ENCODE measurements at regions not wholly inside any gene's neighbourhood (a gene's known extent, or its start where the extent isn't known, plus 50 kb on each side); places are given as distances from the start of the nearest gene placed in this dataset.

DNA sequence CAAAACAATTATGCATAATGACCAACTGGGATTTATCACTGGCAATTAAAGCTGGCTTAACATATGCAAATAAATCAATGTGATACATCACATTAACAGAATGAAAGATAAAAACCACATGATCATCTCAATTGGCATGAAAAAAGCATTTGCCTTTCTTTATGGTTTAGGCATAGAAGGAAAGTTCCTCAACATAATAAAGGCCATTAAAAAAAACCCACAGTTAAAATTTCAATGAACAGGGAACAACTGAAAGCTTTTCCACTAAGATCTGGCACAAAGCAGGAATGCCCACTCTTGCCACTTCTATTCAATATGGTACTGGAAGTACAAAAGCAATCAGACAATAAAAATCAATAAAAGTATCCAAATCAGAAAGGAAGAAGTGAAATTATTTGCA lies 151.2 kb upstream of the CD180 start:
- Histone ChIP-seq H3K9me3 (peaks cover 0 to 9% (median 7%) of the 10 kb centered on the region in 4 donors), H3K27ac (no peak overlapping the region), H3K4me1 (no peaks in the 10 kb centered on the region), H3K36me3 (no peaks in the 10 kb centered on the region), H3K27me3 (no peaks in the 10 kb centered on the region), H3K4me3 (no peak overlapping the region)
- TF ChIP-seq EP300 (IDR thresholded peaks at IDR 0.05): no peak
- TF ChIP-seq, protein P1, sequence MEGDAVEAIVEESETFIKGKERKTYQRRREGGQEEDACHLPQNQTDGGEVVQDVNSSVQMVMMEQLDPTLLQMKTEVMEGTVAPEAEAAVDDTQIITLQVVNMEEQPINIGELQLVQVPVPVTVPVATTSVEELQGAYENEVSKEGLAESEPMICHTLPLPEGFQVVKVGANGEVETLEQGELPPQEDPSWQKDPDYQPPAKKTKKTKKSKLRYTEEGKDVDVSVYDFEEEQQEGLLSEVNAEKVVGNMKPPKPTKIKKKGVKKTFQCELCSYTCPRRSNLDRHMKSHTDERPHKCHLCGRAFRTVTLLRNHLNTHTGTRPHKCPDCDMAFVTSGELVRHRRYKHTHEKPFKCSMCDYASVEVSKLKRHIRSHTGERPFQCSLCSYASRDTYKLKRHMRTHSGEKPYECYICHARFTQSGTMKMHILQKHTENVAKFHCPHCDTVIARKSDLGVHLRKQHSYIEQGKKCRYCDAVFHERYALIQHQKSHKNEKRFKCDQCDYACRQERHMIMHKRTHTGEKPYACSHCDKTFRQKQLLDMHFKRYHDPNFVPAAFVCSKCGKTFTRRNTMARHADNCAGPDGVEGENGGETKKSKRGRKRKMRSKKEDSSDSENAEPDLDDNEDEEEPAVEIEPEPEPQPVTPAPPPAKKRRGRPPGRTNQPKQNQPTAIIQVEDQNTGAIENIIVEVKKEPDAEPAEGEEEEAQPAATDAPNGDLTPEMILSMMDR (IDR thresholded peaks at IDR 0.05): no peak
- no peak for TF ChIP-seq POLR2AphosphoS5 (IDR thresholded peaks at IDR 0.05)
- TF ChIP-seq POLR2A (IDR thresholded peaks at IDR 0.05): no peak
- intact Hi-C loops (cut with DNase I; ENCODE audit: low total_unique reads): no loop called here
- DNase-seq: no peak

DNA sequence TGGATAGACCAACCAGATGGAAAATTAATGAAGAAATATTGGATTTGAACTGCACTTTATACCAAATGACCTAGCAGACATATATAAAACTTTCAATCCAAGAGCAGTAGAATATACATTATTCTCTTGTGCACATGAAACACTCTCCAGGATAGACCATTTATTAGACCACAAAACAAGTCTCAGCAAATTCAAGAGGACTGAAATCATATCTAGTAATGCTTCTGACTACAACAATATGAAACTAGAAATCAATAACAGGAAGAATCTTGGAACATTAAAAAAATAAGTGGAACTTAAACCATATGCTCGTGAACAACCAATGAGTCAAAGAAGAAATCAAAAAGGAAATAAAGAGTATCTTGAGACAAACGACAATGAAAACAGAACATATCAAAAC lies 150.0 kb upstream of the CD180 start:
- WGBS, 5 donors: 81 to 89% (median 83%) methylated on average over 2 of the region's 2 CpGs
- no peak for DNase-seq
- Histone ChIP-seq H3K4me1 (no peaks in the 10 kb centered on the region), H3K27me3 (no peaks in the 10 kb centered on the region), H3K9me3 (peaks cover 0 to 9% (median 7%) of the 10 kb centered on the region in 4 donors), H3K4me3 (no peak overlapping the region), H3K36me3 (no peaks in the 10 kb centered on the region), H3K27ac (no peak overlapping the region)
- TF ChIP-seq POLR2AphosphoS5 (IDR thresholded peaks at IDR 0.05) (no peak), POLR2A (IDR thresholded peaks at IDR 0.05) (no peak)
- TF ChIP-seq, protein P1 (IDR thresholded peaks at IDR 0.05): no peak
- intact Hi-C loops (cut with DNase I; ENCODE audit: low total_unique reads): no loop called here

DNA sequence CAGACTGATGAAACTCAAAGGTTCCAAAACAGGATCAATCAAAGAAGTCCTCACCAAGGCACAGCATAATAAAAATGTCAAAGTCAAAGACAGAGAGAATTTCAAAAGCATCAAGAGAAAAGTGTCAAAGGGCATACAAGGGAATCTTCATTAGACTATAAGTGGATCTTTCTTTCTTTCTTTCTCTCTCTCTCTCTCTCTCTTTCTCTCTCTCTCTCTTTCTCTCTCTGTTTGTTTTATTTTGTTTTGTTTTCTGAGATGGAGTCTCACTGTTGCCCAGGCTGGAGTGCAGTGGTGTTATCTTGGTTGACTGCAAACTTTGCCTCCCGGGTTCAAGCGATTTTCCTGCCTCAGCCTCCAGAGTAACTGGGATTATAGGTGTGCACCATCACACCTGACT lies 148.3 kb upstream of the CD180 start:
- H3K36me3 ChIP-seq: no peaks in the 10 kb centered on the region
- WGBS, 5 donors: 96 to 100% (median 98%) methylated on average over 2 of the region's 2 CpGs
- TF ChIP-seq POLR2A (IDR thresholded peaks at IDR 0.05) (no peak), POLR2AphosphoS5 (IDR thresholded peaks at IDR 0.05) (no peak), EP300 (IDR thresholded peaks at IDR 0.05) (no peak)
- no peak overlapping the region for H3K27ac ChIP-seq
- no peaks in the 10 kb centered on the region for H3K27me3 ChIP-seq
- intact Hi-C loops (cut with DNase I; ENCODE audit: low total_unique reads): no loop called here
- no peak overlapping the region for H3K4me3 ChIP-seq
- peaks cover 0 to 9% (median 7%) of the 10 kb centered on the region in 4 donors for H3K9me3 ChIP-seq
- no peaks in the 10 kb centered on the region for H3K4me1 ChIP-seq
- DNase-seq: no peak

GRCh38 chr5:67343835-67344234 lies 147.2 kb upstream of the CD180 start:
- DNase-seq: no peak
- H3K4me1 ChIP-seq: no peaks in the 10 kb centered on the region
- H3K36me3 ChIP-seq: no peaks in the 10 kb centered on the region
- intact Hi-C loops (cut with DNase I; ENCODE audit: low total_unique reads): no loop called here
- H3K27ac ChIP-seq: no peak overlapping the region
- H3K9me3 ChIP-seq: peaks cover 0 to 9% (median 7%) of the 10 kb centered on the region in 4 donors
- H3K4me3 ChIP-seq: no peak overlapping the region
- 79 to 90% (median 86%) methylated on average over 5 of the region's 5 CpGs for WGBS, 5 donors
- TF ChIP-seq, protein P1 (IDR thresholded peaks at IDR 0.05): no peak
- TF ChIP-seq POLR2A (IDR thresholded peaks at IDR 0.05) (no peak), POLR2AphosphoS5 (IDR thresholded peaks at IDR 0.05) (no peak), EP300 (IDR thresholded peaks at IDR 0.05) (no peak)
- H3K27me3 ChIP-seq: no peaks in the 10 kb centered on the region

- peak in 1 of 2 donors; percentile 21 for DNase-seq
- Histone ChIP-seq H3K27me3 (no peaks in the 10 kb centered on the region), H3K4me3 (no peak overlapping the region), H3K9me3 (peaks cover 0 to 9% (median 7%) of the 10 kb centered on the region in 4 donors), H3K4me1 (no peaks in the 10 kb centered on the region), H3K36me3 (no peaks in the 10 kb centered on the region), H3K27ac (no peak overlapping the region)
- 45 to 75% (median 53%) methylated on average over 2 of the region's 2 CpGs for WGBS, 5 donors
- TF ChIP-seq POLR2AphosphoS5 (IDR thresholded peaks at IDR 0.05) (no peak), POLR2A (IDR thresholded peaks at IDR 0.05) (no peak), EP300 (IDR thresholded peaks at IDR 0.05) (no peak)
- TF ChIP-seq, protein P1 (IDR thresholded peaks at IDR 0.05): no peak
- intact Hi-C loops (cut with DNase I; ENCODE audit: low total_unique reads): no loop called here
Measured at GRCh38 chr5:67341478-67341877, 144.9 kb upstream of the CD180 start.

Measured in stomach (tissue), 8 donors.